C4-2B (cell line): ENCODE measurements at regions not wholly inside any gene's neighbourhood (a gene's known extent, or its start where the extent isn't known, plus 50 kb on each side); places are given as distances from the start of the nearest gene placed in this dataset.
"Not testable (repeated sequence)": the region's sequence is repeated elsewhere in the genome, so short reads cannot be mapped to it uniquely, and the experiment has no call there.

ENCODE experiments used
- H3K27ac ChIP-seq: fragments of 450-650 bp; 2 replicates; pipeline ENCODE4 v1.5.1; 2017
- ZFX ChIP-seq: fragments of 450-650 bp; IDR thresholded peaks from 2 replicates; pipeline ENCODE4 v1.6.1; 2017
- TF ChIP-seq, protein P1 (sequence below): fragments of 450-650 bp; conservative IDR thresholded peaks from 2 replicates; pipeline ENCODE4 v1.5.1; 2017; ENCODE audit warnings: mild to moderate bottlenecking

- TF ChIP-seq, protein P1, sequence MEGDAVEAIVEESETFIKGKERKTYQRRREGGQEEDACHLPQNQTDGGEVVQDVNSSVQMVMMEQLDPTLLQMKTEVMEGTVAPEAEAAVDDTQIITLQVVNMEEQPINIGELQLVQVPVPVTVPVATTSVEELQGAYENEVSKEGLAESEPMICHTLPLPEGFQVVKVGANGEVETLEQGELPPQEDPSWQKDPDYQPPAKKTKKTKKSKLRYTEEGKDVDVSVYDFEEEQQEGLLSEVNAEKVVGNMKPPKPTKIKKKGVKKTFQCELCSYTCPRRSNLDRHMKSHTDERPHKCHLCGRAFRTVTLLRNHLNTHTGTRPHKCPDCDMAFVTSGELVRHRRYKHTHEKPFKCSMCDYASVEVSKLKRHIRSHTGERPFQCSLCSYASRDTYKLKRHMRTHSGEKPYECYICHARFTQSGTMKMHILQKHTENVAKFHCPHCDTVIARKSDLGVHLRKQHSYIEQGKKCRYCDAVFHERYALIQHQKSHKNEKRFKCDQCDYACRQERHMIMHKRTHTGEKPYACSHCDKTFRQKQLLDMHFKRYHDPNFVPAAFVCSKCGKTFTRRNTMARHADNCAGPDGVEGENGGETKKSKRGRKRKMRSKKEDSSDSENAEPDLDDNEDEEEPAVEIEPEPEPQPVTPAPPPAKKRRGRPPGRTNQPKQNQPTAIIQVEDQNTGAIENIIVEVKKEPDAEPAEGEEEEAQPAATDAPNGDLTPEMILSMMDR: no peak
- TF ChIP-seq ZFX: no peak
- no peak overlapping the region for H3K27ac ChIP-seq
These were observed 776.4 kb downstream of the EPHA4 start for GRCh38 chr2:220795705-220796104.

DNA sequence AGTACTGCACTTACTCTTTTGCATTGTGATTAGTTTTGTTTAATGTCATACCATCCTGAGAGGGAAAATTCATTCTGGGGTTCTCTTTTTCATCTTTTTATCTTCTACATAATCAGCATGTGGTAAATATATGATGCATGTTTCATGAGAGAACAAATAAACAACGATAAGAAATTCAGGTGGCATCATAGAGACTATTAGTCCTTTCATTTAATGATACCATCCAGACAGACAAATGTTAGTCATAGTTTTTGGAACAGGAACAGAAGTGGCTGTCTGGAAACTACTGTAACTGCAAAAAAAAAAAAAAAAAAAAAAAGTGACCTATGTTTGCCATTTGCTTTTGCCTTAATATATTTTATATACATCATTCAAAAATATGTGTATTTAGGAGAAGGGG lies 761.0 kb downstream of the EPHA4 start:
- TF ChIP-seq ZFX: no peak
- TF ChIP-seq, protein P1: no peak

DNA sequence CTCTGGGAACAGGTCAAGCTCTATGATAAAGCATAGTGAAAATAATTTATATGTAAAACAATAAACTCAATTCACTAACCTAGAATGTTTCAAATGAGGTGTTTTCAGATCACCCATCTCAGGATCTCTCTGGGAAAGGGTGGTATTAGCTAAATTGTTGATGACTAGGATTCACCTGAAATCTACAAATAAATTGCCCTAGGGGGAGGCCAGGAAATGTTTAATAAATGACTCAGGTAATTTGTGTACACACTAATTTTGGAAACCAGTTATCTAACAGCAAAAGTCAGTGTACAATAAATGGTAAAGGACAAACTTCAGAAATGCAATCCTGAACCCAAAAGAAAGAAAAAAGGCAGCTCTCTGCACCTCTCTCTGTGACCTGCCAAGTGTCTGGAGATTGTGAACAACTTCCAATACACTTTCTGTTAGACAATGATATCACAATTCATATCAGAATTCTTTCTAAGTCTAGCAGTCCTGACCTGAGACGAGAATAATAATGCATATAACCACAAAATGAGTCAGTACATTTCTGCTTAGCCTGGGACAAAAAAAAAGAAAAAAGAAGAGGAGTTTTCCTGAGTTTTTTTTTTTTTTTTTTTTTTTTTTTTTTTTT lies 760.0 kb downstream of the EPHA4 start:
- H3K27ac ChIP-seq: no peak overlapping the region
- no peak for TF ChIP-seq ZFX
- TF ChIP-seq, protein P1: no peak

More for the DNA sequence above, 761.0 kb downstream of the EPHA4 start:
- H3K27ac ChIP-seq: no peak overlapping the region

DNA sequence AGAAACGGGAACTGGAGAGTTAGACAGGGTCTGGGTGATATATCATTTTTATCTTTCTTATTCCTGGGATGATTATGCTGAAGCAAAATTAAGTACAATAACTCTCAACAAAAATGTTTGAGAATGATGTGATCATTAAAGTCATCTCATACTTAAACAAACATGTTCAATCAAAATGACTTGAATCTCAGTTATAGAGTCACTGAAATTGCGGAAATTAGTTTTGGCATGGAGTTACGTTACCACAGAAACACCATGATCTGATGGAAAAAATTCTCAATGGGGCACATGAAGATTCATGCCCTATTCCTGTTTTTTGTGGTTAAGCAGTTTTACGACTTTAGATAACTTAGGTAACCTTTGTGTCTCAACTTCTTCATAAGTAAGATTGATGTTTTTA lies 757.7 kb downstream of the EPHA4 start:
- TF ChIP-seq, protein P1: no peak
- TF ChIP-seq ZFX: no peak
- no peak overlapping the region for H3K27ac ChIP-seq

DNA sequence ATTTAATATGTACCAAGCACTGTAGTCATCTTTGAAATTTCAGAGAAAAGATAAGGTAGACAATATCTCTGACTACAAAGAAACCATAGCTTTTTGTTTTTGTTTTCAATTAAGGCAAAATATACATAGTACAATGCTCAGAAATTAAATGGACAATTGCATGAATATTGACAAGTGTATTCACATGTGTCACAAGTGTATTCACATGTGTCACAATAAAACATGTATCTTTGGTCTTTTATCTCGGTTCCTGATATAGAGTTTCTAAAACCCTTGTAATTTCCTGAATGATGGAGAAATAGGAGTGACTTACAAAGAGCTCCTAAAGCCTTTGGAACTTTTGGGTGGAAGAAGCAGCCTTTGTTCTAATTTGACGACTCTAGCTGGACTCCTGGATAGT lies 756.4 kb downstream of the EPHA4 start:
- no peak for TF ChIP-seq ZFX
- TF ChIP-seq, protein P1: no peak

DNA sequence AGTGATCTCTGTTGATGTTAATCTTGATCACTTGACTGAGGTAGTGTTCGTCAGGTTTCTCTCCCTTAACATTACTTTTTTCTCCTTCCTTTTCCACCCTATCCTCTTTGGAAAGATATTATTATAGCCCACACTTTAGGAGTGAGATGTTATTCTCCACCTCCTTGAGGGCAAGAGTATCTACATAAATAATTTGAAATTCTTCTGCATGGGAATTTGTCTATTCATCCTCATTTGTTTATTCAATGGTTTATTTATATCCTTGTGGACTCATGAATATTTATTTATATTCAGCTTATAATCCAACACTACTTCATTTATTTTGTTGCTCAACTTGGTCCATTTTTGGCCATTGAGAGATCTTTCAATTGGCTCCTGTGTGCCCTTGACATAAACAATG lies 750.4 kb downstream of the EPHA4 start:
- no peak for TF ChIP-seq ZFX
- TF ChIP-seq, protein P1: no peak
- H3K27ac ChIP-seq: no peak overlapping the region

More for the DNA sequence above, 756.4 kb downstream of the EPHA4 start:
- H3K27ac ChIP-seq: no peak overlapping the region

GRCh38 chr2:220823590-220823989 lies 748.5 kb downstream of the EPHA4 start:
- H3K27ac ChIP-seq: not testable (repeated sequence)

- no peak overlapping the region for H3K27ac ChIP-seq
- TF ChIP-seq, protein P1: no peak
- TF ChIP-seq ZFX: no peak
These were observed 738.7 kb downstream of the EPHA4 start for GRCh38 chr2:220833446-220833845.
